ENCODE measurements at regions not wholly inside any gene's neighbourhood (a gene's known extent, or its start where the extent isn't known, plus 50 kb on each side); places are given as distances from the start of the nearest gene placed in this dataset.
A peak's percentile ranks its signal among the peaks of the same experiment; 100 is the strongest.

DNA sequence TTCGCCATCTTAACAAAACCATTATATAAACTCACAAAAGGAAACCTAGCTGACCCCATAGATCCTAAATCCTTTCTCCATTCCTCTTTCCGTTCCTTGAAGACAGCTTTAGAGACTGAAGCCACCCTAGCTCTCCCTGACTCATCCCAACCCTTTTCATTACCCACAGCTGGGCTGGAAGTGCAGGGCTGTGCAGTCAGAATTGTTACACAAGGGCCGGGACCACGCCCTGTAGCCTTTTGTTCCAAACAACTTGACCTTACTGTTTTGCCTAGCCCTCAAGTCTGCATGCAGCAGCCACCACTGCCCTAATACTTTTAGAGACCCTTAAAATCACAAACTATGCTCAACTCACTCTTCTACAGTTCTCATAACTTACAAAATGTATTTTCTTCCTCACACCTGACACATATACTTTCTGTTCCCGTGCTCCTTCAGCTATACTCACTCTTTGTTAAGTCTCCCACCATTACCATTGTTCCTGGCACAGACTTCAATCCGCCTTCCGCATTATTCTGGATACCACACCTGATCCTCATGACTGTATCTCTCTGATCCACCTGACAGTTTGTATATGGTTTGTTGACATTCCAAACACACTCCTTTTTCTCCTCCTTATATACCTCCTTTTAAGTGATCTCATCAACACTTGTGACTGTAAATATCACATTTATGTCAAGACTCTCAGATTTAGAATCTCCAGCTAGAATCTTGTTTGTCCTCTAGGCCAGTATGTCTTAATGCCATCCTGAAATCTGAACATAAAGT, 208.7 kb downstream of the KITLG start:
- no peak for DNase-seq

DNA sequence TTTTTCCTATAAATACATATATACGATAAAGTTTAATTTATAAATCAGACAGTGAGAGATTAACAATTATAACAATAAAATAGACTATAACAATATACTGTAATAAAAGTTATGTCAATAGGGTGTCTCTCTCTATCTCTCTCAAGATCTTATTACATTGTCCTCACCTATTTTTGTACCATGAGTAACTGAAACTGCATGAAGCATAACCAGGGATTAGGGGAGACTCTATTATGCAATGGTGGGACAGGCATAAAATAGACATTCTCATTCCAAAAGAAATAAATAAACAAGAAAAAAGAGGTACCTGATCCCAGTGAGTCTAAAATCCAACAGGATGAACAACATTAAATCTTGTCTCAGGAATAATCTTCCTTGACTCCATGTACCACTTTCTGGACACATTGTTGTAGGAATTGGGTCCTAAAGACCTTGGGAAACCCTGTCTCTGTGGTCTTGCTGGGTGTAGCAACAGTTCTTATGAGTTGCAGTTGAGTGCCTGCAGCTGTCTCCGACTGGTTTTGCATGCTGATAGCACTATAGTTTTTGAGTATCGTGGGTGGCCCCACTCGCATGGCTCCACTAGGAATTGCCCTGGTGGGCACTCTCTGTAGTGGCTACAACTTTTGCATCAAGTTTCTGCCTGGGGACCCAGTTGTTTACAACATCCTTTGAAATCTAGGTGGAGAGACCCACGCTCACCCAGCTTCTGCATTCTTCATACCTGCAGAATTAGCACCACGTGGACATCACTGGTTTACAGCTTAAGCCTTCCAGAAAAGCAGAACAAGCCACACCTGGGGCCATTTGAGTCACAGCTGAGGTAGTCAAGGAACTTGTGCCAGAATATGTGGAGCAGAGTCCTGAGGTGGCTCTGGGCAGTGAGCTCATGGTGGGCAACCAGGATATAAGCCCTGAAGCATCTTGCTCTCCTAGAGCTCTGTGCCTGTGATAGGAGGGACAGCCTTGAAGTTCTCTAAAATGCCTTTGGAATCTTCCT, 204.7 kb downstream of the KITLG start:
- DNase-seq, result no peak

DNA sequence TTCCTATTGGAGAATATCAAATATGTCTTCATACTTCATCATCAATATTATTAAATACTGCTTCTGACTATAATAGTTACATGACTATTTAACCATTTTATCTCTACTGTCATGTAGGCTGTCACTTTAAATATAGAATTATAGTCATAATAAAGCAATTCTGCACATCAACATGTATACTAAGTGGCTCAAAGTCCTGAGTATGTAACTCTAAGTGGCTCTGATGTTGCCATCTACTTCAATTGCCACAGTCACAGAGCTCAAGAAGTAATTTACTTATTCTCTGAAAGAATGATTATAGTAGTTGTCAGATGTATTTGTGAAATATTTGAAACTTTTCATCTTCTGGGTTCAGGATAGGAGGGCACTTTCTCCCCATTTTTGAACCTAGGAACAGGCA, 202.3 kb downstream of the KITLG start:
- DNase-seq, result no peak

DNA sequence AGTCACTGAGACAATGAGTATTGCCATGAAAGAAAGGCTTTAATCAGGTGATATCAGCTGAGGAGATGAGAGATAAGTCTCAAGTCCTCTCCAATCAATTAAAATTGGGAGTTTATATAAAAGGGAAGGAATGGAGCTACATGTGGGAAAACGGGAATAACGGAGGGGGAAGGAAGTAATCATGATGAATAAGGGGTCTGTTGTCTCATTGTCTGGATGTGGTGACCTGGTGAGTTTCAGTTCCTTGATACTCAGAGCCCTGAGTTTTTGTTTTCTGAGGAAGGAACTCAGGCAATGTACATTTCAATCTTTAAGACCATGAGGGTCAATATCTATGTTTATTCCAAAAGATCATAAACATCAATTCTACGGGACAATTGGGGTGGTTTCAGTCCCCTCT, 198.8 kb downstream of the KITLG start:
- no peak for DNase-seq

DNA sequence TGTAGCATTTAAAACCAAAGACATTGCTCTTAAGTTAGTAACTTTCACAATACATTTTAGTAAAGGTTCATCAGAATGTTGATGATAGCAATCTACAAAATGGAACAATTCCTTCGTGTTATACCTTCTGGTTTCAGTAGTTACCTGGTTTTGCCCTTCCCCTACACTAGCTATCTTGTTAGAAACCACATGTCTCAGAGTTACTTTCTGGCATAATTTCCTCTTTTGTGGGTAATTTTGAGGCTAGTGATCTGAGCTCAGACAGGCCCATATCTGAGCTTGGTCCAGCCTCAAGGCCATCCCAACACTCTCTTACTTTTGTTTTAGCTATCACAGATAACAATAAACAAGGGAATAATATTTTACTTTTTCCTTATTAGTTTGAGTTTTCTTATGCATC, 196.9 kb downstream of the KITLG start:
- DNase-seq, result no peak

DNA sequence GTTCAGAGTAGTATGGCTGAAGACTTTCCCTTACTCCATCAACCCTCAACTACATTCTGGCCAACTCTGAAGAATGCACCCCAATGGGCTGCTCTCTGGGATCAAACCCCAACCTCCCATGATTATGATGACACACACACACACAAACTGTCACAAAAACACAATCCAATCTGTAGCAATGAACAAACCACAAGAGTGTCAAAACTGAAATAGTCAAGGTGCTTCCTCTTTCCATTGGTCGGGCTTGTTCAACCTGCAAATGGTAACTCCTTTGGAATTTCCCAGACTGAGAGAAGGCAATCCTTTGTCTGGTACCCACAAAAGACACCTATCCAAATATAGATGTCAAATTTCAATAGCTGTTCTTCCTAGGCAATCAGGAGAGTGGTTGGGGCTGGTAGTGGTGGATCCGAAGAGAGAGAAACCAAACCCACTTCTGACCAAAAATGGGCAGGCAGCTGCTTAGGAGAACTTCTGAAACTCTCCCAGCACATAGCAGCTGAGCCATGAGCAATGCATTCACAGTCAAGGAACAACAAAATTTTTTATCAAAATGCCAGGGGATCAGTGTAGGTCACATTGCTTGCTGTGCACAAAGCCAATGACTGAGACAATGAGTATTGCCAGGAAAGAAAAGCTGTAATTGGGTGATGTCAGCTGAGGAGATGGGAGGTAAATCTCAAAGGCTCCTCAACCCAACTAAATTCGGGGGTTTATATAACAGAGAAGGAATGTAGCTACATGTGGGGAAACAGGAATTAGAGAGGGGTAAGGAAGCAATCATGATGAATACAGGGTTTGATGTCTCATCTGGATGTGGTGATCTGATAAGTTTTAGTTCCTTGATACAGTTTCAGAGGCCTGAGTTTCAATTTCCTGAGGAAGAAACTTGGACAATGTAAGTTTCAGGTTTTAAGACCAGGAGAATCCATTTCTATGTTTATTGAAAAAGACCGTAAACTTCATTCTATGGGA, 191.4 kb downstream of the KITLG start:
- no peak for DNase-seq

DNA sequence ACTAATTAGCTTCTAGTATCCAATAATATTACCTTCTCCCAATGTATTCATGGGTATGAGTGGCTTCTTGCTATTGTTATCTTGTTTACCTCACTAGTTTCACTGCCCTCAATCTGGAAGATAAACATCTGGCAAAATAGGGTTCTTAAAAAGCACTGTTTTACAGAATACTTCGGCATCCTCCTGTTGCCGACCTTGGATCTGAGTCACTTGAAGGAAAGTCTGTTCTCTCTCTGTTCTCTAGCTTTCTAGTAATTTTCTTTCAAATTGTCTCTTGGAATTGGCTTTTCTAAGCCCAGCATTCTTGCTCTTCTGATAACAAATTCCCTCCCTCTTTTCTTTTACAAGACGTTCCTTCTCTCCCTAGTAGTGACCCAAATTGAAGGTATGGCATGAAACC, 189.5 kb downstream of the KITLG start:
- no peak for DNase-seq

DNA sequence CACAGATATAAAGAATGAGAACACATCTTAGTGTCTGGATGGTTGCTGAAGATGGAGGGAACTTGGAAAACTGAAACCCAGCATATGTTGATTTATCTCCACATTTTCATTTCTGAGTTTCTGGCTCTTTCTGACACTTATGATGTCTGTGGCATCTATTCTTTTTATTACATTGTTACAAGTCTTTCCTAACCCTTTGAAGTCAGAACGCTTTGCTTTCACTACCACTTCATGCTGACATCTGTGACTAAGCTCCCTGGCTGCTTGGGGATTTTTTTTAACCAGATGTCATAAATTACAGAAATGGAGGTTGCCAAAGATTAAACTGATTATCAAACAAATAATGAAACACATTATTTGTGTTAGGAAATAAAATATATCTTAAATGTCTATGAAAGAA, 188.7 kb downstream of the KITLG start:
- no peak for DNase-seq

DNA sequence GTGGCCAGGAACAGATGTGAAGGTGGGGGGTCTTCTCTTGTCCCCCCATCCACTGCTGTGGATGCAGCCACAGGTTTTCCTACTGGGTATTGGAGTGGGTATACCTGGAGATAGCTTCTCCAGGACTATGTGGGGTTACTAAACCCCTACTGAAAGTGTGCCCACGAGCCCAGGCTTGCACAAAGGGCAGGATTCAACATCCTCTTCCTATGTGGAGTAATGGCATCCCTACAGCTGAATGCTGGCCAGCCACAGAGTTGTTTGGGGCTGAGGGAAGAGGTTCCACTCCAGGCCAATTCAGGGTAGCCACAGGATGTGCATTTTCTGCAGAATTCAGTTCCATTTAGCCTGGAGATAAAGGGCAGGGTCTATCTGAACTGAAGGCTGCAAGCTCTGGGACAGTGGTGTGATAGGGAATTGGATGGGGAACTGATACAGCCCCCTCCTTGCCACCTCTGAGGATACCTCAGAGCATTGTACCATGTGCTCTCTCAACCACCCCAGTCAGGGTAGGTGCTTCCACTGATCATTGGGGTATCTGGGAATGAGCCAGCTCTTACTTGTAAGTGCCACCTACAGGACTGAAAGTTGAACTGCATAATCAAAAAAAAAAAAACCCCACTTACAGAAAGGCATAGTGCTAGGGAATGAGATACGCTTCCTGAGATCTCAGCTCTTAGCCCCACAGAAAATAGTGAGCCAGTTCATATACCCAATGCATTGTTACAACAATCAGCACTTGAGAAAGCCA, 187.1 kb downstream of the KITLG start:
- DNase-seq, result no peak

DNA sequence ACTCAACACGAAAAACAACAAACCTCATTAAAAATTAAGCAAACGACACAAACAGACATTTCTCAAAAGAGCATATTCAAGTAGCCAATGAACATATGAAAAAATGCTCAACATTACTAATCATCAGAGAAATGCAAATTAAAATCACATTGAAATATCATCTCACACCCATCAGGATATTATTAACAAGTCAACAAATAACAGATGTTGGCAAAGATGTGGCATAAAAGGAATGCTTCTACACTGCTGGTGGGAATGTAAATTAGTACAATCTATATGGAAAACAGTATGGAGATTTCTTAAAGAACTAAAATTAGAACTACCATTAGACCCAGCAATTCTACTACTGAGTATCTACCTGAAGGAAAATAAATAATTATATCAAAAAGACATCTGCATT, 182.2 kb downstream of the KITLG start:
- DNase-seq, result no peak

DNA sequence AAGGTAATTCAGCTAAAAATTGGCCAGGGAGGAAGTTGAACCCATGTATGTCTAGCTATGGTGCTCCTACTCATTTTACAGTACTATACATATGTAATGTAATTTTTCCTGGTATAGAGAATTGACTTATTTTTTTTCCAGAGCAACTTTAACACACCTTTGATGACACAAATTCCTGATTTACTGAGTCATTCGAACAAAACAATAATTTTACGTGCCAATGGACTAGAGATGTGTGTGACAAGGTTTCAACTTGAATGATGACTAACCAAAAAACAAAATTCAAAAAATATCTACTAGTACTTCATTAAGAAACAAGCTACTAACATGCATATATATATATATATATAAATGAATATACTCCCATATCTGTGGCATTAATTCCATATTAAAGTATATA, 180.5 kb downstream of the KITLG start:
- no peak for DNase-seq

DNA sequence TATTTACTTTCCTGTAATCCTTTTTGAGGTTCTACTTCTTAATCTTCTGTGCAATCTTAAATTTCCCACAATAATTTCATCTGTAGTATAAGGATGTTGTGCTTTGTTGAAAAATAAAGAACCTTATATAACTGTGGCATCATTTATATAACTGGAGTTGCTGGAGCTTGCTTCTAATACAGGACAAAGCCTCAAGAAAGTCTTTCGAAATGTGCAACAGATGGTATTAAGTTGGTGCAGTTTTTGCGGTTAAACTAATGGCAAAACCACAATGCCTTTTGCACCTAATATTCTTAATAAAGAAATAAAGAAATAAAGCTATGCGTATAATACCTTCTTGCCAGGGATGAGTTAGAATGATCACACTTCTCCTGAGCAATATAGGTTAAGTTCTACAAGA, 180.0 kb downstream of the KITLG start:
- DNase-seq, result no peak

DNA sequence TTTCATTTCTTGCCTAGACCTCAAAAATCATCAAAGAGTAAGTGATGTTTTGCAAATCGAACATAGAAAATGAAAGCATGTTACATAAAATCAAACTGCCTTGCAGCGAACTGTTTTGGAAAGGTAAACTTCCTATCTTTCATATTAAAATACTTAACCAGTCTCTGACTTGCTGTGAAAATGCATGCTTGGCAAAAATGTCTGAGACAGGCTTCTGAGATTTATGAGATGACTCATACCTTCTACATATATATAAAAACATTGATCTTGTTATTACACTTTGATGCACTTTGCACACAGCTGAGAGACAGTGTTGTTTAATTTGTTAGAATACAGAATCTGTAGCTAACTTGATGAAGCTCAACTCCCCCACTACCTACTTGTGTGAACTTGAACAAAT, 179.1 kb downstream of the KITLG start:
- DNase-seq, result no peak

DNA sequence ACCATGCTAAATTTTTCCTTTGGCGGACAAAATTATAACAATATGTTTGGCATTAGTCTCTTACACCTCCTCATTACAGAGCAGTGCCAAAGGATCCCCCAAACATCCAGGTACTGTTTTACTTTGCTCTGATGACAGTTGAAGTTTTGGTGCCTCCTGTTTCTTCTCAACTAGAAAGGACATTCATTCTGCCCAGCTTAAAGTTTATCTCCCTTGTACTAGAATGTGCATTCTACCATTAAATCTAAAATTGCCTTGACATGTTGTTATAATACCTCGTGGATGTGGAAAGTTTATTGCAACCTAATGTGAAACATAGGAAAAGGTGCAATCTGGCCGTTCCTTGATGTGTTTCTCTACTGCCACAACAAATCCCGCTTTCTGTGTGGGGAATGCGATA, 173.4 kb downstream of the KITLG start:
- no peak for DNase-seq

DNA sequence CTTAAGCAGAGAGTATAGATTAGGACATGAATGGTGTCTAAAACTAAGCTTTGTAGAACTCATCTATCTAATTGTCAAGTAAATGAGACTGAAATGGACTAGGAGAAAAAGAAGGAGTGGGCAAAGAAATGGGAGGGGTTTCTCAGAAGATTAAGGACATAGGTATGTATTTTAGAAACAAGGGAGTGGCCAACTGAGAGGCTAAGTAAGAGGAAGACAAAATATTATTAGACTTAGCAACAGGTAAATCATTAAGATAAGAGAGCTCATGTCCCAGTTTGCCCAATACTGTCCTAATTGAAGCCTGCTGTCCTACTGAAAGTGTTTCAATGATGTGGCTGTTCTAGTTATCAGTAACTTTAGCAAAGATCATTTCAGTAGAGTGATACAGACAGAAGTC, 171.4 kb downstream of the KITLG start:
- no peak for DNase-seq

DNA sequence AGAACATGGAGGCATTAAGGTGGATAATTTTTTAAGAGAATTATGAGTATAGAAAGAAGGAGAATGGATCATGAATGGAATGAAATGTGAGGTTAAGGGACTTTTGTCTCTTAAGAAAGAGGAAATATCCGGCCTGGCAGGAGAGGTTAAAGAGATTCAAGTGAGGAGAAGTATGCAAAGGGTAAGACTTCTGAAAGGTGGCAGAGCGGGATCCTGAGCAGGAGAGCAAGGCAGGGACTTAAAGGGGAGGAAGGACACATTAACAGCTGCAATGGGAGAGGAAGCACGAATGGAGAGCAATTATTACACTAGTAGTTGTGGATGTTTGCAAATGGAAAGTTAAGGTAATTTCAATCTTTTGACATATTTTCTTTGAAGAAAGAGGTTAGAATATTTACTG, 171.0 kb downstream of the KITLG start:
- DNase-seq, result no peak

DNA sequence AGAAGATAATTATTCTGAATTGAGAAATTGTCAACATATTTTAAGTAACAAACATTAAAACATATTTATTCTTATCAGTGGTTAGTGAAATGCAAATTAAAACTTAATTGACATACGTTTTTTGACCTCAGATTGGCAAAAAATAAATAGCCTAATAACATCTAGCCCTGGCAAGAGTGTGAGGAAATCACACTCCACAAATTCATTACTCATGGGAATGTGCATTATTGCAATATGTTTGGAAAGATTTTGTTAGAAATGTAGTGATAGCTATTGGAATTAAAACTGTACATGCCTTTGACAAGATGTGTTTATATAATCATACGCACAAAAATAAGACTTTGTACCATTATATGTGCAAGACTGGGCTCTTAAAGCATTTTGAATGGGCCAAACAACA, 168.6 kb downstream of the KITLG start:
- no peak for DNase-seq

DNA sequence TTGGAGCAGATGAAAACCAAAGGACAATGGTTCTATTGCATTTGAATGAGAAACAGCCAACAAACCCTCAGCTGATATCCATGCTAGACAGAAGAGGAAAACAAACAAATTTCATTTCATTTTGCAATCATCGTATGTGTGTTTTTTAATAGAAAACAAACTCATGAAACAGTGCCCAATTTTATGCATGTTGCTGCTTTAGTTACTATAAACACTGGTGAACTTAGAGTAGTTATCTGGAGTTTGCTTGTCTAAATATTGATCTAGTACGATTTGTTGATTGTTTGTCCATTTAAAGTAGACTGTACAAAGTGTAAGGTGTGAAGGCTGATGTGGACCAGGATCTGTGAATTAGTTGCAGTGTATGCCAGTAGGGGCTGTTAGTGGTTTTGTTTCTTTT, 166.6 kb downstream of the KITLG start:
- DNase-seq, result no peak

DNA sequence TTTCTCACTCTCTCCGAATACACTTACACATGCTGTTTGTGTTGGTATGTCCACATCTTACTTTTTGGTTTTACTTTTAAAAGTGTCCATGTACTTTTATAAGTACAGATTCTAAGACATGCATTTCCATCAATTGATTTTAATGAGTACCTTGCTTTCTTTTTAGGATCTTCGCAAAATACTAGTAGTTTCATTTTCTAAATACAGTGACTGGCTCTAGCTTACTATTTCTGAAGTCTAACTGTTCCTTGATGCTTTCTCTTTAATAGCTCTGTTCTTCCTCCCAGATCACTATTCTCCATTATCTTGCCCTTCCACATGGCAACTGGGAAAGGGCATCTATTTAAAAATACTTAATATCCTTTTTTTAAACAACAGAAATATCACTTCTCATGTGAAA, 164.1 kb downstream of the KITLG start:
- DNase-seq, result no peak

DNA sequence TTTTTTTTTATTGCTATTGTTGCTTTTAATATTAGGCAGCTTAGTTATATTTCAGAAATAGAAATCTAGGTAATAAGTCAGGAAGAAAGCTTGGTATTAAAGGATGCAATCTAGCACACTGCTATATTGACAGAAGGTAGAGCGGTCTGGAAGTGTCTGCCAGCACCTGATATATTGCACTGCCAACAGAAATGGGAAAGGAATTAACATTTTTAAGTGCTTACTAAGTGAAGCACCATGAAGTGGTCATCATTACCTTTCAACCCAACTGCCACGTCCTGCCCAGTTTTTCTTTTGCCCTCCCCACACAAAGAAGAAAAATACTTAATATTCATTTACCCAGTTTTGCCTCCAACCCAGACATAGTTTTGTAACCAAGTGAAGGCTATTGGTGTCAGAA, 163.5 kb downstream of the KITLG start:
- peak; percentile 7 for DNase-seq

DNA sequence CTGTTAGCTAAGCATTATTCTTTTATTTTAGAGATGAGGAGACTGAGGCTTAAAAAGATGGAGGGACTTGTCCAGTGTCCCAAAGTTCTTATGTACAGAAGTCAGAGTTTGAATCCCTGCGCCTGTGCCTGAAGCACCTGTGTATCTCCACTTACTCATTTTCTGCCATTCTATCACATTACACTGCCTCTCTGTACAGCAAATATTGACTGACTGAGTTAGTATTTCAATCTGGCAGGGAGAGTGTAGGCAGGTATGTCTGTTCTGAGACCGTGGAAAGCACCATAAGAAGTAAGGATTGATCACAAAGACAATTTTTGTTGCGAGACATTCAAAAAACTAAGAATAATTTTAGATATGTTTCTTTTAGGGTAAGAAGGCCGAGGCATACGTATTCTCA, 162.7 kb downstream of the KITLG start:
- peak; percentile 34 for DNase-seq

DNA sequence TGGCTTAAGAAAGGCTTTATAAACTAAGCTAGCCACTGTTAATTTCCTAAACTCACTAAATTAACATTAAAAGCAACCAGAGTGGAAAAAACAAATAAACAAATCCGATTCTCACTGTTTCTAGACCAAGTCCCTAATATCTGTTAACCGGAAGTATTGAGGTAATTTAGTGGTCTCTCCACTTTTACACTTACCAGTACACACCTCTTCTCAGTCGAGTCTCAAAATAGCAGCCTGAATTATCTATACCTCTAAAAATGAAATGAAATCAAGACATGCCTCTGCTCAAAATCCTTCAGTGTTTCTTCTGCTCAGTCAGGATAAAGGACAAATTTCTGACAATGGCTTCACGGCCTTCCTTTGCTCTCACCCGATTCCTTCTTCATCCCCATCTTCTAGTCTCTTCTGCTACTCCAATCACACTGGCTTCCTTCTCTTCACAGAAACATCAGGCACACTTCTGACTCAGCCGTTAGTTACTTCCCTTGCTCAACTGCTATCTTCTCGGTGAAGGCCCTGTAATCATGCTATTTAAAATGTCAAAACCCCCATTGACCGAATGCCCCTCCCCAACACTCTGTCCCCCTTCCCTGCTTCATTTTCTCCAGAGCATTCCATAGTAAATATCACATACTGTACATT, 161.3 kb downstream of the KITLG start:
- DNase-seq, result no peak
